IMR-90 (cell line): ENCODE measurements at regions not wholly inside any gene's neighbourhood (a gene's known extent, or its start where the extent isn't known, plus 50 kb on each side); places are given as distances from the start of the nearest gene placed in this dataset.

Experiments
- ATAC-seq: fragments of 200-7000 bp; cut with Tn5 transposase; 2 replicates; pipeline ENCODE4 v1.9.1; 2020; ENCODE audit warnings: low read depth, mild to moderate bottlenecking, moderate library complexity
- BruUV-seq: library from RNA; stranded (reverse); fragments of 400-500 nt; replicated peaks from 2 replicates; lab custom pipeline; 2021; lab: Mats Ljungman, UMichigan
- CTCF ChIA-PET: fragments of 300-600 bp; formaldehyde crosslinking; extraction: SDS; loops from one replicate; lab custom pipeline; 2021; ENCODE audit warnings: antibody characterized with exemption; lab: Yijun Ruan, JAX
- POLR2A ChIA-PET: fragments of 300-600 bp; sonication (Branson Sonifier 250); formaldehyde crosslinking; loops from one replicate; lab custom pipeline; 2022; ENCODE audit warnings: antibody characterized with exemption; ENCODE audit not compliant: unreplicated experiment; lab: Charles Lee
- DNase-seq: peaks from one replicate; pipeline ENCODE4 v3.0.0; 2013
- H2AFZ ChIP-seq: replicated peaks from 2 replicates; pipeline ENCODE3; 2013; ENCODE audit warnings: low read length, mild to moderate bottlenecking; ENCODE audit not compliant: poor library complexity
- H2AK5ac ChIP-seq: 2 replicates; pipeline ENCODE4 v1.6.1; 2013; ENCODE audit warnings: low read depth, low read length, inconsistent platforms
- H2AK9ac ChIP-seq: replicated peaks from 2 replicates; pipeline ENCODE3; 2013; ENCODE audit warnings: mild to moderate bottlenecking, low read depth, low read length, moderate library complexity; ENCODE audit not compliant: poor library complexity
- H2BK120ac ChIP-seq: 2 replicates; pipeline ENCODE4 v1.6.1; 2013; ENCODE audit warnings: low read depth, low read length, inconsistent platforms
- H2BK15ac ChIP-seq: 3 replicates; pipeline ENCODE4 v1.6.1; 2013; ENCODE audit warnings: low read depth, low read length, inconsistent platforms
- H2BK20ac ChIP-seq: 2 replicates; pipeline ENCODE4 v1.6.1; 2013; ENCODE audit warnings: low read depth, mild to moderate bottlenecking, inconsistent platforms, low read length, moderate library complexity
- H2BK5ac ChIP-seq: 2 replicates; pipeline ENCODE4 v1.6.1; 2013; ENCODE audit warnings: mild to moderate bottlenecking, low read depth, low read length, inconsistent platforms; ENCODE audit not compliant: poor library complexity, severe bottlenecking
- H3K14ac ChIP-seq: replicated peaks from 2 replicates; pipeline ENCODE4 v1.6.1; 2013; ENCODE audit warnings: low read depth, low read length, inconsistent platforms
- H3K18ac ChIP-seq: 2 replicates; pipeline ENCODE4 v1.6.1; 2013; ENCODE audit warnings: low read depth, low read length, control low read depth
- H3K23ac ChIP-seq: 2 replicates; pipeline ENCODE4 v1.6.1; 2013; ENCODE audit warnings: low read depth, low read length, inconsistent platforms
- H3K27ac ChIP-seq: 2 replicates; pipeline ENCODE4 v1.5.1; 2013; ENCODE audit warnings: mild to moderate bottlenecking, control low read depth, low read length; ENCODE audit not compliant: insufficient read depth
- H3K27me3 ChIP-seq: 2 replicates; pipeline ENCODE4 v1.6.1; 2013; ENCODE audit warnings: low read length; ENCODE audit not compliant: control insufficient read depth, insufficient read depth
- H3K36me3 ChIP-seq: 2 replicates; pipeline ENCODE4 v1.6.1; 2013; ENCODE audit warnings: low read length, mixed read lengths; ENCODE audit not compliant: control insufficient read depth, insufficient read depth
- H3K4ac ChIP-seq: 2 replicates; pipeline ENCODE4 v1.6.1; 2013; ENCODE audit warnings: low read depth, low read length, inconsistent platforms
- H3K4me1 ChIP-seq: 2 replicates; pipeline ENCODE4 v1.6.1; 2013; ENCODE audit warnings: low read length, mixed read lengths; ENCODE audit not compliant: control insufficient read depth, insufficient read depth
- H3K4me2 ChIP-seq: 2 replicates; pipeline ENCODE4 v1.6.1; 2013; ENCODE audit warnings: low read depth, mild to moderate bottlenecking, control low read depth, low read length, moderate library complexity
- H3K4me3 ChIP-seq: 2 replicates; pipeline ENCODE4 v1.5.1; 2013; ENCODE audit warnings: low read depth, mild to moderate bottlenecking, control low read depth, low read length, moderate library complexity; ENCODE audit not compliant: insufficient read depth
- H3K56ac ChIP-seq: 2 replicates; pipeline ENCODE4 v1.6.1; 2013; ENCODE audit warnings: low read length, inconsistent platforms; ENCODE audit not compliant: insufficient read depth; ENCODE audit errors: extremely low read depth
- H3K79me1 ChIP-seq, 2 experiments: 2 replicates each; pipeline ENCODE4 v1.6.1; 2013; ENCODE audit warnings: low read length in 2 of 2, inconsistent platforms in 1 of 2, low read depth in 1 of 2
- H3K9ac ChIP-seq: 2 replicates; pipeline ENCODE4 v1.6.1; 2013; ENCODE audit warnings: low read depth, low read length, control low read depth
- H3K9me1 ChIP-seq: 2 replicates; pipeline ENCODE4 v1.6.1; 2013; ENCODE audit warnings: low read length, inconsistent platforms; ENCODE audit not compliant: insufficient read depth
- H3K9me3 ChIP-seq: 2 replicates; pipeline ENCODE4 v1.6.1; 2013; ENCODE audit warnings: low read length; ENCODE audit not compliant: control insufficient read depth, insufficient read depth
- H4K20me1 ChIP-seq: 2 replicates; pipeline ENCODE4 v1.6.1; 2013; ENCODE audit warnings: low read length, inconsistent platforms; ENCODE audit not compliant: insufficient read depth
- H4K5ac ChIP-seq: 2 replicates; pipeline ENCODE4 v1.6.1; 2013; ENCODE audit warnings: mild to moderate bottlenecking, low read depth, low read length, control low read depth
- H4K8ac ChIP-seq, 2 experiments: 2 replicates each; pipeline ENCODE4 v1.6.1; 2013; ENCODE audit warnings: low read depth in 2 of 2, low read length in 2 of 2, control low read depth in 1 of 2, inconsistent platforms in 1 of 2
- H4K91ac ChIP-seq: 2 replicates; pipeline ENCODE4 v1.6.1; 2013; ENCODE audit warnings: low read depth, low read length, inconsistent platforms; ENCODE audit not compliant: insufficient read depth
- BHLHE40 ChIP-seq: fragments of 150-350 bp; IDR thresholded peaks from 2 replicates; pipeline ENCODE4 v1.6.1; 2016; ENCODE audit warnings: mild to moderate bottlenecking, low read depth, low read length
- CEBPB ChIP-seq: IDR thresholded peaks from 2 replicates; pipeline ENCODE4 v1.6.1; 2012; ENCODE audit warnings: low read depth, low read length, improper control_type of control experiment
- CHD1 ChIP-seq: IDR thresholded peaks from 2 replicates; pipeline ENCODE4 v1.6.1; 2012; ENCODE audit warnings: low read depth, low read length, improper control_type of control experiment
- CTCF ChIP-seq: conservative IDR thresholded peaks from 2 replicates; pipeline ENCODE4 v1.5.1; 2012; ENCODE audit warnings: mild to moderate bottlenecking, low read depth, low read length, improper control_type of control experiment
- ELK1 ChIP-seq: fragments of 150-350 bp; IDR thresholded peaks from 2 replicates; pipeline ENCODE4 v1.6.1; 2016; ENCODE audit warnings: low read depth, mild to moderate bottlenecking, low read length, moderate library complexity, borderline replicate concordance
- FOS ChIP-seq: fragments of 150-350 bp; IDR thresholded peaks from 2 replicates; pipeline ENCODE4 v1.6.1; 2016; ENCODE audit warnings: low read depth, low read length
- MAFK ChIP-seq: IDR thresholded peaks from 2 replicates; pipeline ENCODE4 v1.6.1; 2012; ENCODE audit warnings: low read depth, low read length, improper control_type of control experiment
- MAZ ChIP-seq: IDR thresholded peaks from 2 replicates; pipeline ENCODE4 v1.6.1; 2012; ENCODE audit warnings: low read depth, mild to moderate bottlenecking, low read length, improper control_type of control experiment, moderate library complexity, borderline replicate concordance
- MXI1 ChIP-seq: IDR thresholded peaks from 2 replicates; pipeline ENCODE4 v1.6.1; 2012; ENCODE audit warnings: low read depth, mild to moderate bottlenecking, low read length, moderate library complexity, borderline replicate concordance
- NFE2L2 ChIP-seq: fragments of 150-350 bp; IDR thresholded peaks from 2 replicates; pipeline ENCODE4 v1.6.1; 2016; ENCODE audit warnings: low read depth, mild to moderate bottlenecking, low read length
- POLR2A ChIP-seq: IDR thresholded peaks from 2 replicates; pipeline ENCODE4 v1.6.1; 2012; ENCODE audit warnings: mild to moderate bottlenecking, low read depth, low read length
- RAD21 ChIP-seq: IDR thresholded peaks from 2 replicates; pipeline ENCODE4 v1.6.1; 2012; ENCODE audit warnings: low read length, improper control_type of control experiment
- RCOR1 ChIP-seq: IDR thresholded peaks from 2 replicates; pipeline ENCODE4 v1.6.1; 2012; ENCODE audit warnings: mild to moderate bottlenecking, low read length, improper control_type of control experiment; ENCODE audit not compliant: insufficient replicate concordance
- RFX5 ChIP-seq: IDR thresholded peaks from 2 replicates; pipeline ENCODE4 v1.8.0; 2012; ENCODE audit warnings: low read depth, mild to moderate bottlenecking, low read length, moderate library complexity
- SMC3 ChIP-seq: fragments of 150-350 bp; IDR thresholded peaks from 2 replicates; pipeline ENCODE4 v1.6.1; 2016; ENCODE audit warnings: low read depth, mild to moderate bottlenecking, antibody characterized with exemption, low read length, moderate library complexity
- USF2 ChIP-seq: fragments of 150-350 bp; IDR thresholded peaks from 2 replicates; pipeline ENCODE4 v1.6.1; 2017; ENCODE audit warnings: mild to moderate bottlenecking, antibody characterized with exemption, low read length, low read depth
- WGBS, 2 experiments: methylation state at CpG; one replicate each; pipeline versions ENCODE4 v1.1.5 to v1.1.7; 2013; ENCODE audit warnings: missing lambda C conversion rate in 2 of 2; ENCODE audit not compliant: insufficient read length in 1 of 2; ENCODE audit errors: extremely low coverage in 2 of 2; 5-methylcytosine and 5-hydroxymethylcytosine counted together
- dilution Hi-C: fragments of 300-500 bp; cut with HindIII; formaldehyde crosslinking; loops from one replicate; pipeline ENCODE4 v1.14.3; 2018; ENCODE audit warnings: low sequenced_read_pairs; ENCODE audit not compliant: unreplicated experiment
- in situ Hi-C: fragments of 300-500 bp; cut with MboI; formaldehyde crosslinking; loops from 3 replicates; pipeline ENCODE4 v1.14.3; 2019; ENCODE audit warnings: low sequenced_read_pairs, inconsistent platforms, mixed read lengths
- intact Hi-C: fragments of 100-400 bp; cut with micrococcal nuclease; formaldehyde crosslinking; loops from 2 replicates; pipeline ENCODE4 v1.10.0; 2022

GRCh38 chr12:125487336-125487735 lies 422.1 kb downstream of the AACS start:
- Histone ChIP-seq H3K27me3 (no peaks in the 10 kb centered on the region), H2BK120ac (no peak overlapping the region), H4K5ac (no peak overlapping the region), H3K9me1 (no peaks in the 10 kb centered on the region), H2AK9ac (no peak overlapping the region), H3K9ac (no peak overlapping the region), H3K56ac (no peak overlapping the region), H3K27ac (no peak overlapping the region), H3K9me3 (peaks cover 14% of the 10 kb centered on the region), H3K4ac (no peak overlapping the region), H3K36me3 (no peaks in the 10 kb centered on the region), H3K23ac (no peak overlapping the region), H3K18ac (no peak overlapping the region), H2BK5ac (no peak overlapping the region), H4K8ac (no peak overlapping the region), H4K91ac (no peak overlapping the region), H3K4me2 (no peak overlapping the region), H4K20me1 (no peaks in the 10 kb centered on the region), H3K4me3 (no peak overlapping the region), H2BK15ac (no peak overlapping the region), H3K4me1 (no peaks in the 10 kb centered on the region), H3K14ac (no peak overlapping the region), H2AK5ac (no peak overlapping the region), H3K79me1 (no peaks in the 10 kb centered on the region), H2BK20ac (no peak overlapping the region), H2AFZ (no peak overlapping the region)
- ChIA-PET CTCF (no interaction called here), POLR2A (no interaction called here)
- DNase-seq (no peak), ATAC-seq (no peak)
- intact Hi-C loops: no loop called here
- dilution Hi-C loops: no loop called here
- in situ Hi-C loops: no loop called here
- no TSS peak for BruUV-seq
- TF ChIP-seq ELK1: no peak
- no peak for TF ChIP-seq SMC3
- TF ChIP-seq CTCF: no peak
- no peak for TF ChIP-seq RAD21
- TF ChIP-seq RCOR1: no peak
- no peak for TF ChIP-seq CEBPB
- no peak for TF ChIP-seq CHD1
- TF ChIP-seq RFX5: no peak
- TF ChIP-seq BHLHE40: no peak
- TF ChIP-seq FOS: no peak
- no peak for TF ChIP-seq NFE2L2
- no peak for TF ChIP-seq POLR2A
- TF ChIP-seq MAZ: no peak
- no peak for TF ChIP-seq USF2
- no peak for TF ChIP-seq MAFK
- no peak for TF ChIP-seq MXI1
- 20% methylated on average over 1 of the region's 4 CpGs; no CpG with 5 or more reads in 1 of the 2 experiments for WGBS, 2 experiments
